ENCODE measurements at regions not wholly inside any gene's neighbourhood (a gene's known extent, or its start where the extent isn't known, plus 50 kb on each side); places are given as distances from the start of the nearest gene placed in this dataset.

DNA sequence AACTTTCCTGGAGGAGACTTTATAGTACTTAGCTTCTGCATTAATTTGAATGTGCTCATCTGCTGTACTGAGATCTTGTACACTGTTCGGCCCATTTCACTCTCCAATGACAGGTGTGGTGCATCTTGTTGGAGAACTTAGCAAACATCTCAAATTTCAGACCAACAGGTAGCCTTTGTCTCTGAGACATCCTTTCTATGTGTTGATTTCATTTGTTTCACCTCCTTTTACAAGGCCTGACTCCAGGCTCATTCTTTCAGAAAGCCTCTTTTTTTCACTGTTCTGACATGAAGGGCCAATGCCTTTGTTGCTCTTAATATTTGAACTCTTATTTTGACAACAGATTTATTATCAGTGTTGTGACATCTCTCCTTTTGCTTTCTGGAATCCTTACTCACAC, 271.8 kb upstream of the FANCL start:
- CTCF ChIA-PET (ENCODE audit: partially characterized antibody), result no interaction called here
- H3K4me1 Mint-ChIP-seq, result no peaks in the 10 kb centered on the region
- POLR2A ChIA-PET (ENCODE audit: partially characterized antibody), result no interaction called here
- Histone ChIP-seq H3K9me3 (ENCODE audit: control insufficient read depth in 1 of 2, low read length in 2 of 2) (no peaks in the 10 kb centered on the region), H3K36me3 (ENCODE audit: insufficient read depth, low read length) (no peaks in the 10 kb centered on the region), H3K4me1 (ENCODE audit: insufficient read depth, low read length) (no peaks in the 10 kb centered on the region), H3K27ac (ENCODE audit: low read depth, low read length) (no peak overlapping the region), H3K4me3 (ENCODE audit: low read length in 2 of 2) (no peak overlapping the region), H3K27me3 (ENCODE audit: insufficient read depth, low read length) (no peaks in the 10 kb centered on the region)
- no peak overlapping the region for H3K4me3 Mint-ChIP-seq
- intact Hi-C loops (cut with micrococcal nuclease), result no loop called here
- H3K36me3 Mint-ChIP-seq, result no peaks in the 10 kb centered on the region
- H3K27me3 Mint-ChIP-seq, result peaks cover 0 to 4% of the 10 kb centered on the region in 2 donors
- no peak overlapping the region for H3K27ac Mint-ChIP-seq
- H3K9me3 Mint-ChIP-seq, result no peaks in the 10 kb centered on the region
- DNase-seq, result no peak

DNA sequence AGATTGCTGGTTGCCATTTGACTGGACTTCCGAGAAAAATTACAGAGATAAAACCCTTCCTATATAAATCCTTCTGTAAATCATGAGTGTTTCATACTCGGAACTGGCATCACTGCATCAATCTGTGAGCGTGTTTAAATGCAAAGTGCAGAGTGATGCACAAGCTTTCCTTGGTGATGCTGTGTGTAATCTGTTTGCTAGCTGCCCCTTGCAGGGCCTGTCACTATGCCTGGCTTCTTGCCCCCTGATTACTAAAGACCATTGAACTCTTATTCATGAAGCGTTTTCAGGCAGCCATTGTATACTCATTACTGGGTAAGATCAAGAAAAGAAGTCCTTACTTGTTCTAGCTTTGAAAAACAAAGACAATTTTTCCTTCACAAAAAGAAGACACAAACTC, 266.9 kb upstream of the FANCL start:
- H3K27ac Mint-ChIP-seq, result no peak overlapping the region
- H3K9me3 Mint-ChIP-seq, result peaks cover 0 to 2% (median 0%) of the 10 kb centered on the region in 8 donors
- Histone ChIP-seq H3K36me3 (ENCODE audit: insufficient read depth, low read length) (no peaks in the 10 kb centered on the region), H3K4me3 (ENCODE audit: low read length in 2 of 2) (no peak overlapping the region), H3K9me3 (ENCODE audit: control insufficient read depth in 1 of 2, low read length in 2 of 2) (no peaks in the 10 kb centered on the region), H3K27me3 (ENCODE audit: insufficient read depth, low read length) (no peaks in the 10 kb centered on the region), H3K27ac (ENCODE audit: low read depth, low read length) (no peak overlapping the region), H3K4me1 (ENCODE audit: insufficient read depth, low read length) (no peaks in the 10 kb centered on the region)
- no peaks in the 10 kb centered on the region for H3K36me3 Mint-ChIP-seq
- CTCF ChIA-PET (ENCODE audit: partially characterized antibody), result no interaction called here
- POLR2A ChIA-PET (ENCODE audit: partially characterized antibody), result no interaction called here
- intact Hi-C loops (cut with micrococcal nuclease), result no loop called here
- no peak for DNase-seq
- no peaks in the 10 kb centered on the region for H3K4me1 Mint-ChIP-seq
- no peak overlapping the region for H3K4me3 Mint-ChIP-seq
- H3K27me3 Mint-ChIP-seq, result peaks cover 0 to 4% of the 10 kb centered on the region in 2 donors

DNA sequence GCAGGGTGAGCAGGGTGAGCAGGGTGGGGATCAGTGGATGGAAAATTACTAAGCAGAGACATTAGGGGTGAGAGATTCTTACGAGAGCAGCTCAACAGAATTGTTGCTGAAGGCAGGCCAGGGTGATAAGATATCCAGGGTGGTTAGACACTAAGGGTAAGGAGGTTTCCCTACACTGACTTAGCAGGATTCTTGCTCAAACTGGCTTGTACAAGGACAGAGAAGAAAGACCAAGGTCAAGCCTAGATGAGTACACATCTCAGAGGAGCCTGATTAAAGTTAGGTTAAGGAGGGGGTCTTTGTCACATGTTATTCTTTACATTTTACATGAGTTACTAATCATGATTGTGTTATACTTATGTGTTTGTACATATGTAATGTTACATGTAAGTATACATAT, 262.8 kb upstream of the FANCL start:
- H3K36me3 Mint-ChIP-seq, result no peaks in the 10 kb centered on the region
- intact Hi-C loops (cut with micrococcal nuclease), result no loop called here
- CTCF ChIA-PET (ENCODE audit: partially characterized antibody), result no interaction called here

DNA sequence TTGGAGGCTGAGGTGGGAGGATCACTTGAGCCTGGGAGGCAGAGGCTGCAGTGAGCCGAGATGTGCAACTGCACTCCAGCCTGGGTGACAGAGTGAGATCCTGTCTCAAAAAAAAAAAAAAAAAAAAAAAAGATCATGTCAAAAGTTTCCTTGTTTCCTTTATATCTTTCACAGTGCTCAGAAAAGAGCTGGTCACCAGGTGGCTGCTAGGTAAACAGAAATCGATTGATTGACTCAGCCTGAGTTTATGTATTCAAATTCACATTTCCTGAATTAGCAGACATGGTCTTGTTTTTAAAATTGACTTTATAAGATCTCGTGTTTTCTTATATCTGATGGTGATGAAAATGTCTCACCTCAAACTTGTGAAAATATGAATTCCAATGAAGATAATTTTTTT, 261.8 kb upstream of the FANCL start:
- Histone ChIP-seq H3K27ac (ENCODE audit: low read depth, low read length) (no peak overlapping the region), H3K36me3 (ENCODE audit: insufficient read depth, low read length) (no peaks in the 10 kb centered on the region), H3K27me3 (ENCODE audit: insufficient read depth, low read length) (no peaks in the 10 kb centered on the region), H3K4me3 (ENCODE audit: low read length in 2 of 2) (no peak overlapping the region), H3K4me1 (ENCODE audit: insufficient read depth, low read length) (no peaks in the 10 kb centered on the region), H3K9me3 (ENCODE audit: control insufficient read depth in 1 of 2, low read length in 2 of 2) (no peaks in the 10 kb centered on the region)
- Mint-ChIP-seq H3K9me3 (peaks cover 0 to 4% (median 0%) of the 10 kb centered on the region in 8 donors), H3K4me3 (no peak overlapping the region), H3K27ac (no peak overlapping the region), H3K4me1 (no peaks in the 10 kb centered on the region), H3K27me3 (no peaks in the 10 kb centered on the region), H3K36me3 (no peaks in the 10 kb centered on the region)
- intact Hi-C loops (cut with micrococcal nuclease), result no loop called here
- CTCF ChIA-PET (ENCODE audit: partially characterized antibody), result no interaction called here
- DNase-seq, result no peak
- POLR2A ChIA-PET (ENCODE audit: partially characterized antibody), result no interaction called here

More for the DNA sequence above, 262.8 kb upstream of the FANCL start:
- POLR2A ChIA-PET (ENCODE audit: partially characterized antibody), result no interaction called here
- H3K27ac ChIP-seq (ENCODE audit: low read depth, low read length), result no peak overlapping the region
- Mint-ChIP-seq H3K27ac (no peak overlapping the region), H3K4me3 (no peak overlapping the region), H3K9me3 (peaks cover 0 to 4% (median 0%) of the 10 kb centered on the region in 8 donors), H3K27me3 (no peaks in the 10 kb centered on the region), H3K4me1 (no peaks in the 10 kb centered on the region)
- H3K4me3 ChIP-seq (ENCODE audit: low read length in 2 of 2), result no peak overlapping the region
- no peaks in the 10 kb centered on the region for H3K36me3 ChIP-seq (ENCODE audit: insufficient read depth, low read length)
- no peak for DNase-seq
- no peaks in the 10 kb centered on the region for H3K9me3 ChIP-seq (ENCODE audit: control insufficient read depth in 1 of 2, low read length in 2 of 2)
- H3K27me3 ChIP-seq (ENCODE audit: insufficient read depth, low read length), result no peaks in the 10 kb centered on the region
- no peaks in the 10 kb centered on the region for H3K4me1 ChIP-seq (ENCODE audit: insufficient read depth, low read length)

DNA sequence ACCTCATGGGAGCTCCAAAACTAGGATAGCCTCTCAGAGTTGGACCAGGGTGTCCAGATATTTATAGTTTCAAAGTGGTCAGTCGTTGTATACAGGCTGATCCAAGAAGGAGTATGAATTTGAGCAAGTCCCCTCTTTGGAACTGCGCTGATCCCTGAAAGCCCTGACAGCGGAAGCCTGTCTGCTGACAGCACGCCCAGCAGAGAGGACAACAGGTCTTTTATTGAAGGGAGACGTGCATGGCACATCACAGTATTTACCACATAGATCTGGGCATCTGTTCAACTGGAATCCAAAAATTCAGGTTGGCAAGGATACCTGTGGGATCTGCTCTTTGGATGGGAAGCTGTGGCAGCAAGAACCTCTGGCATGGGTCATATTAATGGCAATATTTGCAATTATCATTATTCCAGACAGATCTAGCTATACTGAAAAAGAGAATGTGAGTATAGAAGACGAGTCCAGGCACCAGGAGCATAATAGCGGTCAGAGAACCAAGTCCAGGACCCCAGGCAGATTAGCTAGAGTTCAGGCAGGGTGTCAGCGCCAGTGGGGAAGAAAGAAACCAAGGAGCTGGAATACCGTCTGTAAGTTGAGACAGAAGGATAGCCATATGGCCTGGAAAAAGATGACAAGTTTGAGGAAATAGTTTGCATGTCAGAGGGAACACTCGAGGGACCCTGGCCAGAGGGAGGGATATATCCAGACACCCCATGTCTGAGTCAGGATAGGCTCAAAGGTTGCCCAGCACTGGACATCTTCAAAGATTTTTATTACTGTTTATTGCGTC, 260.4 kb upstream of the FANCL start:
- H3K4me3 Mint-ChIP-seq, result no peak overlapping the region
- no peaks in the 10 kb centered on the region for H3K9me3 ChIP-seq (ENCODE audit: control insufficient read depth in 1 of 2, low read length in 2 of 2)
- no peak overlapping the region for H3K27ac ChIP-seq (ENCODE audit: low read depth, low read length)
- no peak for DNase-seq
- H3K4me3 ChIP-seq (ENCODE audit: low read length in 2 of 2), result no peak overlapping the region
- intact Hi-C loops (cut with micrococcal nuclease), result no loop called here
- no peaks in the 10 kb centered on the region for H3K36me3 ChIP-seq (ENCODE audit: insufficient read depth, low read length)
- H3K27me3 ChIP-seq (ENCODE audit: insufficient read depth, low read length), result no peaks in the 10 kb centered on the region
- no peaks in the 10 kb centered on the region for H3K27me3 Mint-ChIP-seq
- H3K36me3 Mint-ChIP-seq, result no peaks in the 10 kb centered on the region
- ChIA-PET CTCF (ENCODE audit: partially characterized antibody) (no interaction called here), POLR2A (ENCODE audit: partially characterized antibody) (no interaction called here)
- H3K4me1 ChIP-seq (ENCODE audit: insufficient read depth, low read length), result no peaks in the 10 kb centered on the region
- no peak overlapping the region for H3K27ac Mint-ChIP-seq
- H3K4me1 Mint-ChIP-seq, result no peaks in the 10 kb centered on the region
- H3K9me3 Mint-ChIP-seq, result peaks cover 0 to 4% (median 0%) of the 10 kb centered on the region in 8 donors

DNA sequence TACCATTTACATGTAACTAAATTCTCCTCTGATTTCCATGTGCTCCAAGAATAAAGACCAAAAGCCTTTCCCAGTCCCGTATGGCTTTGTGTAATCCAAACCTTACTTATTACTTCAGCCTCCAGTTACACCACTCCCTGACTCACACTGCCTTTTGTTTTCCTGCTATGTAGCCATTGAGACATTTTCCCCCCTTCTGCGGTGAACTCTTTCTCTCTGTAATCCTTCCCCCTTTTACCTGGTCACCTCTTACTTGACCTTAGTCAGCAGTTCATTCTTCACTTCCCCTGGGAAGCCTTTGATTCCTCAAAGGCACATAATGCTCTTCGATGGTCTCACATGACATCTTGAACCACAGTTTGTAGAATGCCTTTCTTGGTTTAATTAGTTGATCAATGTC, 256.0 kb upstream of the FANCL start:
- Mint-ChIP-seq H3K27ac (no peak overlapping the region), H3K4me3 (no peak overlapping the region), H3K9me3 (peaks cover 0 to 1% (median 0%) of the 10 kb centered on the region in 8 donors), H3K4me1 (no peaks in the 10 kb centered on the region), H3K27me3 (no peaks in the 10 kb centered on the region), H3K36me3 (no peaks in the 10 kb centered on the region)
- DNase-seq, result no peak
- ChIA-PET CTCF (ENCODE audit: partially characterized antibody) (no interaction called here), POLR2A (ENCODE audit: partially characterized antibody) (no interaction called here)
- Histone ChIP-seq H3K27me3 (ENCODE audit: insufficient read depth, low read length) (no peaks in the 10 kb centered on the region), H3K4me1 (ENCODE audit: insufficient read depth, low read length) (no peaks in the 10 kb centered on the region), H3K9me3 (ENCODE audit: control insufficient read depth in 1 of 2, low read length in 2 of 2) (no peaks in the 10 kb centered on the region), H3K36me3 (ENCODE audit: insufficient read depth, low read length) (no peaks in the 10 kb centered on the region), H3K4me3 (ENCODE audit: low read length in 2 of 2) (no peak overlapping the region), H3K27ac (ENCODE audit: low read depth, low read length) (no peak overlapping the region)
- intact Hi-C loops (cut with micrococcal nuclease), result no loop called here

DNA sequence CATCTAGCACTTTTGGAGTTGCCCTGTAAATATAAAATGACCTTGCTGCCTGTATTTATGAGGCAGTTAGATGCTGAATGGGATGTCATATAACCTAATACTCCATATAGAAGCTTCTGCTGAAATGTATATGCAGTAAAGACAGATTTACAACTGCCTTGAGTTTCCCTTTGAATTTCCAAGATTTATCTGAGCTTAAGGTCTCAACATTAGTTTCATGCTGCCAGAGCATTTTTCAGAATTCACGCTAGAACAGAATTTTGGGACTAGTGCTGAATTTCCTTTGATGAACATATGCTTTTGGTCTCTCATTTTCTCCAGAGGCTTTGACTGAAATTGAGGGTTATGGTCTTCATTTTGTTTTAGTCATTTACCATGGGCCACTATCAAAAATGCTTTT, 254.7 kb upstream of the FANCL start:
- CTCF ChIA-PET (ENCODE audit: partially characterized antibody), result no interaction called here
- no peaks in the 10 kb centered on the region for H3K27me3 Mint-ChIP-seq
- Histone ChIP-seq H3K9me3 (ENCODE audit: control insufficient read depth in 1 of 2, low read length in 2 of 2) (no peaks in the 10 kb centered on the region), H3K4me3 (ENCODE audit: low read length in 2 of 2) (no peak overlapping the region), H3K4me1 (ENCODE audit: insufficient read depth, low read length) (no peaks in the 10 kb centered on the region), H3K27me3 (ENCODE audit: insufficient read depth, low read length) (no peaks in the 10 kb centered on the region), H3K36me3 (ENCODE audit: insufficient read depth, low read length) (no peaks in the 10 kb centered on the region), H3K27ac (ENCODE audit: low read depth, low read length) (no peak overlapping the region)
- no peak overlapping the region for H3K27ac Mint-ChIP-seq
- H3K4me1 Mint-ChIP-seq, result no peaks in the 10 kb centered on the region
- no peaks in the 10 kb centered on the region for H3K36me3 Mint-ChIP-seq
- H3K9me3 Mint-ChIP-seq, result no peaks in the 10 kb centered on the region
- no peak overlapping the region for H3K4me3 Mint-ChIP-seq
- POLR2A ChIA-PET (ENCODE audit: partially characterized antibody), result no interaction called here
- intact Hi-C loops (cut with micrococcal nuclease), result no loop called here
- DNase-seq, result no peak

DNA sequence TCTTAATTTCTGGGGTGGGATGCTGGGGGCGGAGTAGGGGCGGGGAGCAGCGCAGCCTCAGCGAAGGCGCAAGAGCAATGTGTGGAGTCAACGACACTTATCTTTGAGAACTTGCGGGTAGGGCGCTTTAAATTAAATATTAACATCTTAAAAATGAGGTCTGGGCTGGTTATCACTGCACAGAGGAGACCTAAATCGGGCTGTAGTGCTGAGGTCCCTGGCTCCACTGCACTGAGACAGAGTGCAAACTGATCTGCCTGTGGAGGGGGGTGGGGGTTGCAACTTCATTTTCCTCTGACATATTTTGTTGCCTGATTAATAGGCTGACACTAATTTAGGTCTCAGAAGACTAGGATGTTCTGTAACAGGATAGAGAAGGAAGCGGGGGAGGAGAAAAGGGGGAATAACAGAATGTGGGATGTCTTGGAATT, 253.0 kb upstream of the FANCL start:
- CTCF ChIA-PET (ENCODE audit: partially characterized antibody), result no interaction called here
- Mint-ChIP-seq H3K4me1 (no peaks in the 10 kb centered on the region), H3K27ac (no peak overlapping the region), H3K27me3 (no peaks in the 10 kb centered on the region), H3K9me3 (no peaks in the 10 kb centered on the region), H3K4me3 (no peak overlapping the region), H3K36me3 (no peaks in the 10 kb centered on the region)
- no peaks in the 10 kb centered on the region for H3K36me3 ChIP-seq (ENCODE audit: insufficient read depth, low read length)
- intact Hi-C loops (cut with micrococcal nuclease), result no loop called here
- no peaks in the 10 kb centered on the region for H3K27me3 ChIP-seq (ENCODE audit: insufficient read depth, low read length)
- no peak overlapping the region for H3K4me3 ChIP-seq (ENCODE audit: low read length in 2 of 2)
- H3K27ac ChIP-seq (ENCODE audit: low read depth, low read length), result no peak overlapping the region
- no peaks in the 10 kb centered on the region for H3K4me1 ChIP-seq (ENCODE audit: insufficient read depth, low read length)
- H3K9me3 ChIP-seq (ENCODE audit: control insufficient read depth in 1 of 2, low read length in 2 of 2), result no peaks in the 10 kb centered on the region
- no peak for DNase-seq
- POLR2A ChIA-PET (ENCODE audit: partially characterized antibody), result no interaction called here
